Fibroblast of the conjunctiva (primary cell): ENCODE measurements at regions not wholly inside any gene's neighbourhood (a gene's known extent, or its start where the extent isn't known, plus 50 kb on each side); places are given as distances from the start of the nearest gene placed in this dataset.

ENCODE experiments used
- DNase-seq: peaks from one replicate; pipeline ENCODE4 v3.0.0-alpha.2; 2010; ENCODE audit warnings: low read depth

DNA sequence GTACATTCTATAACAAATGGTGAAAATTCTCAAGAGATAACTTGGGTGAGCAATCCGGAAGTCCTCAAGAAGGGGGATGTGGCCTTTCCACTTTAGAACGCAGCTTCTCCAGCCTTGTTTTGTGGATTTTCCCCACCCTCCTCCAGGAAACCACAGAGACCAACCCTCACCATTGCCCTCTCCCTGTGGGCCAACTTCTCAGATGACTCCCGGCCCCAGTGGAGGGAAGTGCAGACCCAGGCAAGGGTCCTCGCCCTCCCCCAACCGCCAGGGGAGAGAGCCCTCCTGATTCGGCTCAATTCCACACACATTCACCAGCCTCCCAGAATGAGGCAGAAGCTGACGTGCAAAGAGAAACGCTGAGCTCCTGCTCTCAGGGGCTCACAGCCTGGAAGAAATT, 277.2 kb downstream of the EIPR1 start:
- no peak for DNase-seq

DNA sequence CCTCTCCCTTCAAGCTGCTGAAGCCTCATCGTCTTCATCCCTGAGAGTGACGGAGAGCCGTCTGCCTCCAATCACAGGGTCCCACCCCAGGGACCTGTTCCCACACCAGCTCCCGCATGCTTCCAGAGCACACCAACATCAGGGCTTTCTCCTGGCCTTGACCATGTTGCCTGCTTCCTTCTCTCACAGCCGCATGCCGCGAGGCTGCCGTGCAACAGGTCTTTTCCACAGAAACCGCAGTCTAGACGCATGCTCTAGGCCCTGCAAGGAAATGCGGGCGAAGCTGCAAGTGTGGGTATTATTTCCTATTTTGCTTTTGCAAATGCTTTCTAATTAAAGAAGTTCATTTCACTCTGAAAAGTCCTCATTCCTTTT, 277.8 kb downstream of the EIPR1 start:
- no peak for DNase-seq

DNA sequence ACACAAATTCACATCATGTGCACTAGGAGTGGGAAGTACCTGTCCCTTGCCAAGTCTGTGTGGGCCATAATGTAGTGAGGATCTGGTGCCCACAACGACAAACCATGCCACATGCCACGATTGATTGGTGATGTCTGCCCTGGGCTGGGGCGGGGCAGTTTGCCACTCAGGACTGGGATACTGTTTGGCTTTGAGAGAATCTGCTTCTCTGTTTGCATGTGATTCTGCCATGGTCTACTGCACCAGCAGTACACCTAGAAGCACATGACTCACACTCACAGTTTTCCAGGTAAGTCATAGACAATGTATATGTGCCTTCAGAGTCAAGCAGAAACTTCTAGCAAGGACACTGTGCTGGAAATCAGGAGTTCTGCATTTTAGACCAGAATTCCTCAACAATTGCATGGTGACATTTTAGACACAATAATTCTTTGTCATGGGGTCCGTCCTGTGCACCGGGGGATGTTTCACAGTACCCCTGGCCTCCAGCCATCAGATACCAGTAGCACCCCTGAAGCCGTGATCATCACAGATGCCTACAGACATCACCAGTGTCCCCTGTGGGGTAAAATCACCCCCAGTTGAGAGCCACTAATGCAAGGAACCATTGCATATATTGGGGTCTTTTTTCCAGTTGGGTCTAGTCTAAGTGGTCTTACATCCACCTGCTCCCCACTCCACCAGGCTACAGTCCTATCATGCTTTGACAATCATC, 278.3 kb downstream of the EIPR1 start:
- DNase-seq, result no peak

DNA sequence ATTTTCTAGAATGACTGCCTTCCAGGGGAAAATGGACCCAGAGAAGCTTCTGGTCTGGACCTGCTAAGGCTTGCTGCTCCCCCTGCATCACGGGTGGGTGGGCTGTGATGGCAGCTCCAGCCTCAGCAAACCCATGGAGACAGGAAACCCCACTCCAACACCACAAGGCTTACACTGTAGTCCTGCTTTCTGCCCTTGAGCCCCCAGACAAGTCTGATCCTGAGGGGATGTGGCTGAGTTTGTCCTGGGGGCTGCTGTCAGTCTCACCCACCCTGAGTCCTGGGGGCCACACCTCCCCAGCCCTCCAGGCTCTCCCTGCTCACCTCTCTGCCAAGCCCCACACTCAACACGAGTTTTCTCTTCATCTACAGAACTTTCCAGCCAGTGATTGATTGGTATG, 279.4 kb downstream of the EIPR1 start:
- DNase-seq, result no peak

DNA sequence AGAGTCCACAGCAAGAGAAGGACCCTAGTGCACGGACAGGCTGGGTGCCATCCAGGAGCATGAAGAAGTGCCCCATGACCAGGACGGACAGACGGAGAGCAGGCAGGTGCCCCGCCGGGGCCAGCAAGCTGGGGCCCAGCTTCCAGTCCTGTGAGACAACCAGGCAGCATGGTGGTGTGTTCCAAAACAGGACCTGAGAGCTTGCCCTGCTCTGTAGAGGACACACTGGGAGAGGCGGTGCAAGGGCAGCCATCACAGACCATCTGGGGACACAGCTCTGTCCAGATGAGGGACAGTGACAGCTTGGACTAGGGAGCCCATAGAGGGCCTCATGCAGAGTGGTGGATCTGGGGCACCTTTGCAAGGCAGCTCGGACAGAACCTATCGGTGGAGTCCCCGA, 279.8 kb downstream of the EIPR1 start:
- no peak for DNase-seq

DNA sequence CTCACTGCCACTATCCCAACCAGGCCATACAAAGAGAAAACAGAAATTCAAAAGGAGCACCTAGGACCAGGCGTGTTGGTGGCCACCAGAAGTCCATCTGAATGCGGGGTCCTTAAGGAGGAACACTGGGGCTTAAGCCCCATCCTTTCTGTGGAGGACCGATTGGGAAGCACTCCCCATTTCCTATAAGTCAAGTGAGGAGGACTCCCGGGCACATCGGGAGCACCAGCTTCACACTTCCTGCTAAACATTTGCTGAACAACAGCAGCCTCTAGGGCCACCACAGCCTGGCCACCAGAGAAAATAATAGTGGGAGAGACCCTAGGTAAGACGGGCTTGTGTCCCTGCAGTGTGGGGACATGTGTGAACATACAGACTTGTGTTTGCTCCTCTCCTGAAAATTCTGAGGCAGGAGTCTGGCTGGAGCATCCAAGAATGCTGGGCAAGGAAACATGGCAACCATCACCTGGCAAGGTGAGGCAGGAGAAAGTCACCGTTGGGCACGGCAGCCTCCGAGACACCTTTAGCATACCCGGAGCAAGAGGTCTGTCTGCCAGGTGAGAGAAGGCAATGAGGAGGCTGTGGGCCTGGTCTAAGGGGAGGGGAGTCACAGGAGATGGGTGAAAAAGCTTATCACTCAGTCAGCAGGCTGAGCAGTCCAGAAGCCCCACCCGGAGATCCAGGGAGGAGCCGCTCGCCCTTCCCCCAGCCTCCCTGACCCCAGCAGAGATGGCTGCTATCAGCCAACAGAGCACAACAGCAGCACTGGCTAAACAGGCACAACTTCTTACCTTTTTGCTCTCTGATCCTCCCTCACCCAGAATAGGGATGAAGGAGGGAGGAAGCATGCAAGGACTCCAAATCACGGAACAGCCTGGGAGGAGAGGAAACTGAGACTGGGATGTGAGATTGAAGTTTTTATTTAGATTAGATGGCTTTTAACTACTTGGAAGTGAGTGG, 282.3 kb downstream of the EIPR1 start:
- no peak for DNase-seq

DNA sequence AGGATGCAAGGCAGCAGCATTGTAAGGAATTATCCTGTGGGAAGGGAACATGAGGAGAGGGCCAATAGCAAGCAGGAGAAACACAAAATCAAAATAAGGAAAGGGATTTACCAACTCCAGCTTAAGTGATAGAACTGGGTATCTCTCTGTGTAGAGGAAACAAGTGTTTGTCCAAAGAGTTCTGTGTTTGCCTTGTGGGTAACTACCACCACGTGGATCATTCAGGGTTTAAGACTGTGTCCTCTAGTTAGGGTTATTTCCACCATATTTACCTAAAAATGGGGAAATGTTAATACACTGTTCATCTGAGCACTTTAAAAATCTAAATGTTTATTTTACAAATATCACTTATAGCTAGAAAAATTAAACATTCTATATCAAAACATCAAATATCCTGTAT, 283.3 kb downstream of the EIPR1 start:
- DNase-seq, result no peak

DNA sequence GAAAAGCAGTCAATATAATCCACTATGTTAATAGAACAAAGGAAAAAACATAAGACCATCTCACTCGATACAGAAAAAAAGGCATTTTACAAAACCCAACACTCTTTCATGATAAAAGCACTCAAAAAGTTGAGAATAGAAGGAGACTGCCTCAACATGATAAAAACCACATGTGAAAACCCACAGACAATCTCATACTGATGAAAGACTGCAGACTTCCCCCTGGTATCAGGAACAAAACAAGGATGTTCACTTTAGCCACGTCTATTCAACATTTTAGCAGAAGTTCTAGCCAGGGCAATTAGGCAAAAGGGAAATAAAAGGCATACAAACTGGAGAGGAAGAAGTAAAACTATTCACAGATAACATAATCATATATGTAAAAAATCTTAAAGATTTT, 285.9 kb downstream of the EIPR1 start:
- no peak for DNase-seq

DNA sequence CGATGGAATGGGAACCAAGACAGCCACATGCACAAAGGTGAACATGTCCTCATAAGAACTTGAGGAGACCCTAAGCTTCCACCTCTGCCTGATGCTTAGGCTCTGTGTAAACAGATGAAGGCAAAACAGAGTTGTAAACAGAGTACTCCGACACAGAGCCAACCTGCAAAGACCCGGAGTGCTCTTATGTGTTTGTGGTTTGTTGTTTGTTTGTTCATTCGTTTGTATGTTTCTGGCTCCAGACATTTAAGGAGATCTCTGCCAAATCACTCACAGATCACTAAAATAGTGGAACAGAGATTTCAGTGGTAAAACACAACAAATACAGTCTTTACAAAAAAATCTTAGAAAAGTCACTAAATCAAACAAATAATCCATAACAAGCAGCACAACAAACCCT, 294.9 kb downstream of the EIPR1 start:
- DNase-seq, result no peak

DNA sequence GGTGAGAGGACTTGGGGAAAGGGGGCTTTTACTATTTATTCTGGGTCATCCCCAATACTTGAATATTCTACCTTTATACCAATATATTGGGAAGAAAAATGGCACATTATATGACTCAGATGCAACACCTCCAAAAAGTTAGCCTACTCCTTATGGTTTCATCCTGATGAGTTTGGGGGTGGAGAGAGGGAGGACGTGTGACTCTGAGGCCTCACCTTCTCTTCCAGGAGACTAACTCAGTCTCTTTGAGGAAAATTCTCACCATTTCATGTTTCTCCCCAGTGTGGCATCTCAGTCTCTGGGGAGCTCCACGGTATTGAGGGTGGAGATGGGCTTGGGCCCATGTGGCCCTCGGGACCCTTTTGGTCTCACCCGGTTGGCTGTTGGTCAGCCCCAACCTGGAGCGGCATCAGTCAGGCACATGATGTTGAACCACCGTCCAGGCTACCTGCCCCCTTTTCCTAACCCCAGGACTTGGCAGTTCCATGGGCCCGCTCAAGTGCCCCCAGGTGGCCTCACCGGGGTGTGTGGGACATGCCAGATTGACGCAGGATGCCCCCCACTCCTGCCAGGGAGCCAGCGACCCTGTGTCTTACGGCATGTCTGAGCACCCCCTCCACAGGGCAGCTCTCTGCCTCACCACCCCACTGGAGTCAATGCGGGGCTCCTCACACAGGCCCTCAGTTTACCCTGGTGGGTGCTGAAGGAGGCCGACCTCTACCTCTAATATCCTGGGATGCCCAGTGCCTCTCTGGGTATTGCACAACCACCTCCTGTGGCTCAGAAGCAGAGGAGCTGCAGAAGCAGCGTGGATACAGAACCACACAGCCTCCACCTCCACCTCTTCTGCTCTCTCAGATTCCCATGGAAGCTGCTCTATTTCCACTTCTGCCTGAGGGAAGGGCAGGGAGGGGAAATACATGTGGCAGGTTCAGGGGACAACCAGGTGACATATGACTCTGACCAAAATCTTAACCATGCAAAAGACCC, 297.4 kb downstream of the EIPR1 start:
- no peak for DNase-seq

DNA sequence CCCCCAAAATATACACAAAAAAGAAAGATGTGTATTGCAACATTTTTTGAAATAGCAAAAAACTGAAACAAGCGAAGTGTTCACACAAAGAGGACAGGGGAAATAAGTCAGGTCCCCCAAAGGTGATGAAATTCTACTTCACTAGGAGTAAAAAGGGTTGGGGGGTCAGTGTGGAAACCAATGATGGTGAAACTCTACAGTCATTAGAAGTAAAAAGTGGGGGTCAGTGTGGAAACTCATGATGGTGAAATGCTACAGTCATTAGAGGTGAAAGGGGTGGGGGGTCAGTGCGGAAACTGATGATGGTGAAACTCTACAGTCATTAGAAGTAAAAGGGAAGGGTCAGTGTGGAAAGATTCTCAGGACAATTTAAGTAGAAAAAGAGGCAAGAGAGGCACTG, 298.2 kb downstream of the EIPR1 start:
- DNase-seq, result no peak

DNA sequence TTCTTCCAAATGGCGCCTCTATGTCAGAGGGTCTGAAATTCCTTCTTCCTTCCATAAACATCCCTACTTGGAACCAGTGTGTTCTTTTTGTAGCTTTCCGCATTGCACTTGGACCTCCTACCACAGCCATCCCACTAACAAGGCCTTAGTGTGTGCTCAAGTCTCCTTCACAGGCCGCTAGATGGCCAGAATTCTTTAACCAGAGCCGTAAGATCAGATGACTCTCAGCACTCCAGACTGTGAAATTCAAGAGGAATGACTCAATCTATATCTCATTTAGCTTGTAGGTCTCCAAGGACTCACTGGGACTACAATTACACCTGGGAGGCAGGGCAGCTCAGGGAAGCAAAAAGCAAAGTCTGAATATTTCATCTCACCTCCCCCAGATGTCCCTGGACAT, 298.9 kb downstream of the EIPR1 start:
- no peak for DNase-seq

DNA sequence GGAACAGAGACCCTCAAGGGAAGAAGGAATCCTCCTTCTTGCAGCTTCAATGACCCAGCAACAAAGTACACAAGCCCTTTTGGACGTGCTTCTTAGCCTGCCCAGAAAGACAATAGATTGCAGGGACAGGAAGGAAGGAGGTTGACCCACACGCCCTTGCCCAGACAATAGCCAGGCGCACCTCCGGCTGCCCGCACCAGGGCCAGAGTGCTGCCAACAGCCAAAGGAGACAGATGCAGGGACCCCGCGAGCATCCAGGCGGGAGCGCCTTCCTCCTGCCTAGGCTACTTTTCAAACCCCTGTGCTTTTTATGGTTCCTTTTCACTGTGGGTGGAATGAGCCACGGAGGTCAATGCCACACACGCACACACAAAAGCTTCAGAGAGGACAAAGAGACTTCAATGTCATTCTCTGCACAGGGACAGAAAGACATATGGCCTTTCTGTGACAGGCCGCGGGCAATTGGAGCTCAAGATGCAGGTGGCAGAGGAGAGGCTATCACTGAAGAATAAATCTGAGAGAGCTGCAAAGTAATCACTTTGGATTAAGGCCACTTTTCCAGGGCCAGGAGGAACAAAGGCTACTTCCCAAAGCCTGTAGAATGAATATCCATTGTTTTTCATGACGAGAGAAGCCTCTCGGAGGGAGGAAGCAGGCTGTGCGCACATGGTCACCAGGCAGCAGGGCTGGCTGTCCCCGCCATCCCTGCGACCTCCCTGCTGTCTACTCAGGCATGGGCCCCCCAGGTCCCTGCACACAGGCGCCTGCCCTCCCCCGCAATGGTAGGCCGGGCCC, 300.6 kb downstream of the EIPR1 start:
- DNase-seq, result no peak

DNA sequence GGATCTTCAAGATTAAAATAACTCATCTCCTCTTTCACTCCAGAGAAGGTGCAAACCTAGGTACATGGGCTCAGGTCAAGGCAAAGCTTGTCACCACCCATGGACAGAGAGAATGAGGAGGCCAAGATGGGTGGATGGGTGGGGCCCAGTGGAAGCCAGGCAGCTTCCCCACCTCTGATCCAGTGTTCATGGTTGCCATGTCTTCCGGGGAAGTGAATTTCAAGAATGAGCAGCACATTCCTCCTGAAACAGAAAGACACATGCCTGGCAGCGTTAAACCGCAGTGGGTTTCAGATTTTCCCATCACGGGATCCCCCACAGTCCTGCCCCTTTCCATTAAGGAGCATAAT, 301.7 kb downstream of the EIPR1 start:
- DNase-seq, result no peak

DNA sequence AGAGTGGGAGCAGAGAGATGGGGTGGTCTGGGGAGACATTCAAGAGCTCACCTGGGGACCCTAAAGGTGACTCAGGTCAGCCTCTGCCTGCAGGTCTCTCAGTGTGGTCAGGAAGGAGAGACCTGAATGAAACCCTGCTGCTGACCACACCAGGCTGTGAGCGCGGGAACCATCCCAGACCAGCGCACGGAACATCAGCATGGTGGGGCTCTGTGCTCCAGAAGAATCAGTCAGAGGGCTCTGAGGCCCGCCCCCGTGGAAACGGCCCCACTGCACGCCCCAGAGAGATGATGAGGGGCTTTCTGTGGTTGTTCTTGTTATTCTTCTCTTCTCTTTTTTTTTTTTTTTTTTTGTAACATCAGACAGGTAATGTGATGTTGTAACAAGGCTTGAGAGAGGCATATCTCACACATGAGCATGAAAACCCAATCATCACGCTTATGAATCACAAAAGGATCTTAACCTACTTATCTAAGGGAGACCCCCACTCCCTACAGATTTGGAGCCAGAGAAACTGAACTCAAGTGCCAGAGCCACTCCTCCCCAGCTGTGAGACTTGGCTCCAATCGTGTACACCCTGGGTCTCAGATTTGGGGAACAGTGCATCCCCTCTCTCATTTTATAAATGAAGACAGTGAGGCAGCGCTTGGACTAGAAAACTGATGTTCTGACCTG, 302.2 kb downstream of the EIPR1 start:
- DNase-seq, result no peak

DNA sequence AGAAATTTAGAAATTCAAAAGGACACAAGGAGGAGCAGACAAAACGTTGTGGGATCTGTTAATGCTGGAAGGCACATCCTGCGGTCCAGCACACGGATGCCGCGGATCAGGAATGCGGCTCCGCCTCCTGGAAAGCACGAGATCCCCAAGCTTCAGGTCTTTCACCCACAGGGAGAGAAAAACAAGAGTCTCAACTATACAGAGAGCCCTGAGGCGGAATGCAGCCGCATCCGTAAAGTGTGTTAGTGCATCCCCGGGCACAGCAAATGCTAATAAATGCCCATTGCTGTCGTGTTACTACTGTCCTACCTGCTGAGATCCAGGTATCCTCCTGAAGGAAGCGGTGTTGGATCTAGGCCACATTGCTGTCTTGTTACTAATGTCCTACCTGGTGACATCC, 303.9 kb downstream of the EIPR1 start:
- DNase-seq, result no peak

DNA sequence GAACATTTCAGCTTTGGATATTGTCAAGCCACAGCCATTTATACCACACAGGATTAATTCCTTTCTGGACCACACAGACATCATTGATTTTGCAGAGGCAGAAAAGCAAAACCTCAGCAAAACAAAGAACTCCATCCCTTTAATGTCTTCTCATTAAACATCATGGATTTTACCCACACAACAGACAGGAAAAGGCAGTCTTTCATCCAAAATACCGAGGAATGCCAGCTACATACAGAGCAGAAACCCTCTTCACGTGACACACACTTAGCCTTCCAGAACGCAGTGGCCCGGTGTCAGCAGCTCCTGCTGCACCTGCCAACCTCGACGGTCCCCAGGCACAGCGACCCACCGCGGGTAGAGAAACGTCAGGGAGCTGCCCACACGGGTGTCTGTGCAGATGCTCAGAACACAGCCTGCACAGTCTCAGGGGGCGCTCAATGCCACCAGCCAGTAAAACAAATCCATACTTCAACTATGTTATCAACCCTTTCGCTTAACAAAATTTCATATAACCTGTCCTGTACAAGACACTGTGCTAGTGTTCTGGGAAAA, 304.5 kb downstream of the EIPR1 start:
- no peak for DNase-seq

DNA sequence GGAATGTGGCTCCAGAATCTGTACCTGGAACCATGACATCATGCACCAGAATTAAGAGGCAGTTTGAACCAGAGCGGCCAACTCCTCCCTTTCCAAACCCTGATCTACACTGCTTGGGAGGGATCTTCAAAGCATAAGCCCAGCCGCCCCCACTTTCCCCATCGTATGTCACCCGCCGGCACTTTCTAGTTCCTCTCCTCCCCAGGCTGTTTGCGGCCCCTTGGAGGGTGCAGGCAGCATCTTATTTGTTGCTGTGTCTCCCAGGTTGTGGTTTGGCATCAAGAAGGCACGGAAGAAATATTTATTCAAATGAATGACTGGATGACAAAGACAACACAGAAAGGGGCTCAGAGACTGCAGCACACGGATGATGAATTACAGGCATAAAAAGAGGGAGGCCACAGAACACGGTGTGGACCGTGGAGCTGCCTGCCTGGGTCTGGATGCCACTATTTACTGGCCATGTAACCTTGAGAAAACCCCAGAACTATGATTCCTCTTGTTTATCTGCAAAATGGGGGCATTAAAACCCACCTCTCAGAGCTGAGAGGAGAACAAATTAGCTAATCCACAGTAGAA, 305.8 kb downstream of the EIPR1 start:
- no peak for DNase-seq

DNA sequence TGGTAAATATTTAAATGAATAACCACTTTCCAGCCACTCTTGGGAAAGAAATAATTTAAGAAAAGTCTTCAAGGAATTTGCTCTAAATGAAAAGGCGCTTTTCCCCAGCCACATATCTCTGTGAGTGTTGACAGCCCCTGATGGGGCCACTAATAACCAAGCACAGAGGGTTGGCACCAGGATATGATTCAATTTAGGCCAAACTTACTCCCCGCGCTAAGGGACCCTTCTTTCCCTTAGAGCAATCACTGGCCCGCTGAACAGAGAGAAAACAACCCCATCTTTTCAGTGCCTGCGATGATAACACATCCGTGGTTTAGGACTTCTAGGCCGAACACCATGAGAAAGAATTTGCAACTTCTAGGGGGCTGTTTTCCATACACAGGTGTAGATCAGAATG, 310.8 kb downstream of the EIPR1 start:
- DNase-seq, result no peak

DNA sequence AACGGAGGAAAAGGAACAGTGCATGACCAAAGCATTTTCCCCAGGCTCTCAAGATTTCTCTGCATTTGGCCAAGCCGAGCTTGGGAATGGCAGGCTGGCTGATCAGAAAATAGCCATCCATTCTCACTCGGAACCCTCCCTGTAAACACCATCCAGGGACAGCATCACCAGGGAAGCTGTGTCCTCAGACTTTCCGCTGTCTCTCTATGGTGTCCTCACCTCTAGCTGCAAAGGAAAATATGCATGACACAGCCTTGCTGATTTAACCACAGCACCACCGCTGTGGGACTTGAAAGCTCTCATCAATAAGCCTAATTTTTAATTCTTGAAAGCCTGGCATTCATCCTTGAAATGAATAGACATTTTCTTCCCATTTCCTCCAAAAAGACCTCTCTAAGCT, 311.7 kb downstream of the EIPR1 start:
- DNase-seq, result no peak
